KMS-11 (cell line): ENCODE measurements at regions not wholly inside any gene's neighbourhood (a gene's known extent, or its start where the extent isn't known, plus 50 kb on each side); places are given as distances from the start of the nearest gene placed in this dataset.

Experiments used
- H2AFZ ChIP-seq: fragments of 200-600 bp; sonication (generic); 2 replicates; pipeline ENCODE4 v1.6.1; 2016; ENCODE audit warnings: antibody characterized with exemption, mixed run types, low read depth
- H3K27ac ChIP-seq: fragments of 200-600 bp; sonication (generic); 2 replicates; pipeline ENCODE4 v1.6.1; 2016; ENCODE audit warnings: mild to moderate bottlenecking, mixed run types
- H3K27me3 ChIP-seq: fragments of 200-600 bp; sonication (generic); 2 replicates; pipeline ENCODE4 v1.6.1; 2017; ENCODE audit warnings: mild to moderate bottlenecking, low read depth, mixed run types, moderate library complexity; ENCODE audit not compliant: insufficient read depth
- H3K36me3 ChIP-seq: fragments of 200-600 bp; sonication (generic); 2 replicates; pipeline ENCODE4 v1.6.1; 2017; ENCODE audit warnings: mild to moderate bottlenecking, mixed run types; ENCODE audit not compliant: insufficient read depth
- H3K4me1 ChIP-seq: fragments of 200-600 bp; sonication (generic); 2 replicates; pipeline ENCODE4 v1.6.1; 2016; ENCODE audit warnings: mild to moderate bottlenecking, low read depth, mixed run types; ENCODE audit not compliant: poor library complexity, severe bottlenecking
- H3K4me2 ChIP-seq: fragments of 200-600 bp; sonication (generic); 2 replicates; pipeline ENCODE4 v1.7.0; 2016; ENCODE audit warnings: mild to moderate bottlenecking, mixed run types
- H3K4me3 ChIP-seq: fragments of 200-600 bp; sonication (generic); IDR thresholded peaks from 2 replicates; pipeline ENCODE4 v1.6.1; 2017; ENCODE audit warnings: low read depth, low read length, mixed read lengths; ENCODE audit not compliant: insufficient read depth
- H3K79me2 ChIP-seq: fragments of 200-600 bp; sonication (generic); 2 replicates; pipeline ENCODE4 v1.6.1; 2016; ENCODE audit warnings: low read depth, mixed run types; ENCODE audit not compliant: insufficient read depth
- H3K9ac ChIP-seq: fragments of 200-600 bp; sonication (generic); 2 replicates; pipeline ENCODE4 v1.6.1; 2016; ENCODE audit warnings: mild to moderate bottlenecking, mixed run types
- H4K20me1 ChIP-seq: fragments of 200-600 bp; sonication (generic); 2 replicates; pipeline ENCODE4 v1.6.1; 2016; ENCODE audit warnings: mild to moderate bottlenecking, mixed run types; ENCODE audit not compliant: insufficient read depth
- TF ChIP-seq, protein P1 (sequence below): fragments of 200-600 bp; sonication (generic); conservative IDR thresholded peaks from 2 replicates; pipeline ENCODE4 v1.6.1; 2017; ENCODE audit warnings: low read depth, mild to moderate bottlenecking, antibody characterized with exemption, low read length, moderate library complexity, mixed read lengths

DNA sequence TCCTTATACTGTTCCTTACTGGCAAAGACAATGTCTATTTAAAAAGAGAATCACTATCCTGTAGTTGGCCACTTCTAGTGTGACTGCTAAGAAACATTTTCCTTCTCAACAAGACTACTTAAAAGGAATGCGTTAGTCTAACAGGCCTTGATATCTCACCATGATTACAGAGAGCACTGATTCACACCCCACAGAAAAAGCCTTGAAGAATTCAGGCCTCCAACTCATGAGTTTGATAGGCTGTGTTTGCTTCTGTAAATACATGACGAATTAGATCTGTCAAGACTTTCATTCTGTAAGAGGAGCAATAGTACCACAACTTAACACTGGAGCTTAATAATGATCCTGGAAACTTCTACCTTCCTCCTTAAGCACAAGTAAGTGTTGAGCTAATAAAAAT lies 432.8 kb upstream of the NR2F2 start:
- Histone ChIP-seq H3K4me2 (no peak overlapping the region), H3K27ac (no peak overlapping the region), H3K36me3 (no peaks in the 10 kb centered on the region), H4K20me1 (no peaks in the 10 kb centered on the region), H2AFZ (no peak overlapping the region), H3K79me2 (no peaks in the 10 kb centered on the region), H3K9ac (no peak overlapping the region), H3K4me1 (peaks cover 28% of the 10 kb centered on the region), H3K4me3 (no peak overlapping the region), H3K27me3 (no peaks in the 10 kb centered on the region)
- TF ChIP-seq, protein P1, sequence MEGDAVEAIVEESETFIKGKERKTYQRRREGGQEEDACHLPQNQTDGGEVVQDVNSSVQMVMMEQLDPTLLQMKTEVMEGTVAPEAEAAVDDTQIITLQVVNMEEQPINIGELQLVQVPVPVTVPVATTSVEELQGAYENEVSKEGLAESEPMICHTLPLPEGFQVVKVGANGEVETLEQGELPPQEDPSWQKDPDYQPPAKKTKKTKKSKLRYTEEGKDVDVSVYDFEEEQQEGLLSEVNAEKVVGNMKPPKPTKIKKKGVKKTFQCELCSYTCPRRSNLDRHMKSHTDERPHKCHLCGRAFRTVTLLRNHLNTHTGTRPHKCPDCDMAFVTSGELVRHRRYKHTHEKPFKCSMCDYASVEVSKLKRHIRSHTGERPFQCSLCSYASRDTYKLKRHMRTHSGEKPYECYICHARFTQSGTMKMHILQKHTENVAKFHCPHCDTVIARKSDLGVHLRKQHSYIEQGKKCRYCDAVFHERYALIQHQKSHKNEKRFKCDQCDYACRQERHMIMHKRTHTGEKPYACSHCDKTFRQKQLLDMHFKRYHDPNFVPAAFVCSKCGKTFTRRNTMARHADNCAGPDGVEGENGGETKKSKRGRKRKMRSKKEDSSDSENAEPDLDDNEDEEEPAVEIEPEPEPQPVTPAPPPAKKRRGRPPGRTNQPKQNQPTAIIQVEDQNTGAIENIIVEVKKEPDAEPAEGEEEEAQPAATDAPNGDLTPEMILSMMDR = no peak

DNA sequence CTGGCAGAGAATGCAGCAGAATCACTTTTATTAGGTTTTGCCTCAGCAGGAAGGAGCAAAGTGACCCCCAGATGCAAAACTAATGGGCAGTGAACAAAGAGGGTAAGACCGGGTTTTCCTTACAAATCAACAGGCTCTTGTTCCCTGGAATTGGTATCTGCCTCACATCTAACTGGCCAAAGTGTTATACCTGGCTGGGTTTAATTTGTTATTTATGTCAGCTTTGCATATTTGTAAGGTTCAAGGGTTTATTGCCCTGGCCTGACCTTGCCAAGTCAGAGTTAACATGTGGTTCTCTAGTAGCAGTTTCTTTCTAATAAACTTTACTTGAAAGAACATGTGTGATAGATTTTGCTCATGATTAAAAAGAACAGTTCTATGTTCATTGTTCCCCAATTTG lies 431.7 kb upstream of the NR2F2 start:
- Histone ChIP-seq H3K36me3 (no peaks in the 10 kb centered on the region), H3K27me3 (no peaks in the 10 kb centered on the region), H4K20me1 (no peaks in the 10 kb centered on the region), H3K27ac (no peak overlapping the region), H2AFZ (no peak overlapping the region), H3K4me3 (no peak overlapping the region), H3K79me2 (no peaks in the 10 kb centered on the region), H3K9ac (no peak overlapping the region), H3K4me2 (no peak overlapping the region), H3K4me1 (peaks cover 18% of the 10 kb centered on the region)
- TF ChIP-seq, protein P1 = no peak

DNA sequence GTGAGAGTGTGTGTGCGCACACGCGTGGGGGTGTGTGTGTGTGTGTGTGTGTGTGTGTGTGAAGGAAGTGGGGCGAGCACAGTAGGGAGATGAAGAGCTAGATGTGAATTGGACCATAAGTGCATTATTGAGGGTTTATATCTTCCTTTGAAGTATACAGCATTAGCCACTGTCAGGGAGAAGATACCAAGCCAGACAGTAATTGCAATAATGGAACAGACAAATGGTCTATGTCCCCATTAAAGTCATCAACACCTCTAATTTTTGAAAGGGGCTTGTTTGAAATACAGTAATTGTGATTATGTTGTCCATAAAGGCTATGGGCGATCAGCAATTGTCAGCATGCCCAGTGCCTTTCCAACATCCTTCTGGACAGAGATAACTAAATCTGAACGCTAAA lies 429.2 kb upstream of the NR2F2 start:
- H3K4me3 ChIP-seq = no peak overlapping the region
- no peak overlapping the region for H3K27ac ChIP-seq
- H3K36me3 ChIP-seq = no peaks in the 10 kb centered on the region
- H3K4me1 ChIP-seq = no peaks in the 10 kb centered on the region
- H3K79me2 ChIP-seq = no peaks in the 10 kb centered on the region
- no peak overlapping the region for H3K4me2 ChIP-seq
- TF ChIP-seq, protein P1 = no peak
- no peak overlapping the region for H3K9ac ChIP-seq
- H2AFZ ChIP-seq = no peak overlapping the region
- no peaks in the 10 kb centered on the region for H4K20me1 ChIP-seq
- no peaks in the 10 kb centered on the region for H3K27me3 ChIP-seq

DNA sequence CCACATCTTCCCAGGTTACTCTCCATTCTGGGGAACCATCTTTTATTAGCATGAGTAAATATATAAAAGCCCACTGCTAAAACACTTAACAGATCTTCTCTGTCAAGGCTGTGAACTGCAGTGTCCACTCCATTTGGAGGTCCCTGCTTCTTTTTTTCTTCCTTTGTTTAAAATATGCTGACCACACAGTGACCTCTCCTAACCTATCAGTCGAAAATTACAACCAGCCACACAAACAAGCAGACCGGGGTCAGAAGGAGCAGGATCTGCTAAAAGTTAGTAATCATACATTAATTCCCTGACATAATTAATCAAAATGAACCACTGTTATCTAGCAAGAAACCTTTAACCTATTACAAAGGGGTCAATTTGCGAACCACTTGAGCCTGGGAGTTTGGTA lies 427.9 kb upstream of the NR2F2 start:
- Histone ChIP-seq H3K4me1 (no peaks in the 10 kb centered on the region), H3K27me3 (no peaks in the 10 kb centered on the region), H3K36me3 (no peaks in the 10 kb centered on the region), H2AFZ (no peak overlapping the region), H3K9ac (no peak overlapping the region), H3K4me3 (no peak overlapping the region), H3K4me2 (no peak overlapping the region), H4K20me1 (no peaks in the 10 kb centered on the region), H3K27ac (no peak overlapping the region), H3K79me2 (no peaks in the 10 kb centered on the region)
- TF ChIP-seq, protein P1 = no peak

DNA sequence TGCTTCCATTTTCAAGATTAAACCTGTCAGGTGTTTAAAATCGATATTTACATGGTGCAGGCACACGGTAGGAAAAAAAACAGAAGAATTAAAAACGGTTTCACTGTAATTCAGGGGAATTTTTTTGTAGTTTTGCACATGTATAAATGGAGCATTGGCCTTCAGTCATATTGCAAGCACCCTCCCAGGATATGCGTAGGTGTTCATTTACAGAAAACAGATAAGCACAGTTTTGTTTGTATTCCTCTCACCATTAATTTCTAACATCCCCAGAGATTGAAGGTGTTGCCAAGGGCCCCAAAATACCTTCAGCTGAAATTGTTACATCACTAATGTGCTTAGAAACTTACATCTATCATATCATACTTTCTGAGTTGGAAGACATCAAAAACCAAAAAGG lies 427.1 kb upstream of the NR2F2 start:
- H3K4me3 ChIP-seq = no peak overlapping the region
- TF ChIP-seq, protein P1 = no peak
- H4K20me1 ChIP-seq = no peaks in the 10 kb centered on the region
- no peaks in the 10 kb centered on the region for H3K79me2 ChIP-seq
- no peak overlapping the region for H3K27ac ChIP-seq
- H2AFZ ChIP-seq = no peak overlapping the region
- no peaks in the 10 kb centered on the region for H3K36me3 ChIP-seq
- H3K4me2 ChIP-seq = no peak overlapping the region
- H3K27me3 ChIP-seq = no peaks in the 10 kb centered on the region
- H3K4me1 ChIP-seq = no peaks in the 10 kb centered on the region
- no peak overlapping the region for H3K9ac ChIP-seq
